Pancreas (tissue), 10 donors: ENCODE measurements at regions not wholly inside any gene's neighbourhood (a gene's known extent, or its start where the extent isn't known, plus 50 kb on each side); places are given as distances from the start of the nearest gene placed in this dataset.

Source experiments
- ATAC-seq, 4 donors: fragments of 200-7000 bp; cut with Tn5 transposase; one replicate each; pipeline versions ENCODE4 v1.8.0 to v1.9.1; 2020; ENCODE audit warnings: mild to moderate bottlenecking in 4 of 4, moderate library complexity in 4 of 4
- DNase-seq, 6 donors: peaks; one replicate each; pipeline ENCODE4 v3.0.0-alpha.2; 2020
- FAIRE-seq: peaks from 2 replicates; lab custom pipeline; 2012; peaks lifted over from hg19 to GRCh38; lab: Jason Lieb, UNC
- H3K27ac ChIP-seq, 4 donors: fragments of 200-600 bp; sonication (generic); 1 replicate in 3 of 4; 2 replicates in 1 of 4; pipeline versions ENCODE4 v1.5.0 to v1.8.0; 2020
- H3K27me3 ChIP-seq, 4 donors: fragments of 200-600 bp; one replicate each; pipeline ENCODE4 v1.8.0; 2021
- H3K36me3 ChIP-seq, 3 donors: fragments of 200-600 bp; sonication (generic) in 1 of 3; one replicate each; pipeline versions ENCODE4 v1.5.0 to v1.8.0; 2020 to 2021
- H3K4me1 ChIP-seq, 3 donors: fragments of 200-600 bp; one replicate each; pipeline ENCODE4 v1.8.0; 2021
- H3K4me3 ChIP-seq, 4 donors: fragments of 200-600 bp; sonication (generic) in 2 of 4; one replicate each; pipeline versions ENCODE4 v1.5.0 to v1.8.0; 2020 to 2021
- H3K9me3 ChIP-seq, 4 donors: fragments of 200-600 bp; one replicate each; pipeline ENCODE4 v1.8.0; 2021
- CTCF ChIP-seq, 4 donors: fragments of 200-600 bp; sonication (generic) in 3 of 4; IDR thresholded peaks; one replicate each; pipeline versions ENCODE4 v1.5.0 to v1.8.0; 2021; ENCODE audit warnings: antibody characterized with exemption in 4 of 4
- WGBS, 2 donors: extraction: QIAGEN DNeasy Blood & Tissue Kit; methylation state at CpG; one replicate each; pipeline ENCODE4 v1.1.7; 2013; 5-methylcytosine and 5-hydroxymethylcytosine counted together
- intact Hi-C, 3 donors: fragments of 100-400 bp; cut with DNase I; formaldehyde crosslinking; loops; one replicate each; pipeline versions ENCODE4 v1.11.1 to v1.14.2; 2022
- donor health status: healthy with polysubstance abuse.
- donor health status: DM: no; HTN: no; CAD: no; lungs with moderate emphysema.
- donor health status: DM: no; HTN: no; CAD: no.
- donor health status: control.
- donor health status: control.
- donor health status: Bipolar disorder and iron deficiency.
- donor health status: DM: yes; HTN: yes; CAD: no.
- donor health status: DM: no; HTN: no; CAD: no.
- donor health status: DM: no; HTN: no; CAD: no.
- donor health status: DM: yes; HTN: yes; CAD: no.

DNA sequence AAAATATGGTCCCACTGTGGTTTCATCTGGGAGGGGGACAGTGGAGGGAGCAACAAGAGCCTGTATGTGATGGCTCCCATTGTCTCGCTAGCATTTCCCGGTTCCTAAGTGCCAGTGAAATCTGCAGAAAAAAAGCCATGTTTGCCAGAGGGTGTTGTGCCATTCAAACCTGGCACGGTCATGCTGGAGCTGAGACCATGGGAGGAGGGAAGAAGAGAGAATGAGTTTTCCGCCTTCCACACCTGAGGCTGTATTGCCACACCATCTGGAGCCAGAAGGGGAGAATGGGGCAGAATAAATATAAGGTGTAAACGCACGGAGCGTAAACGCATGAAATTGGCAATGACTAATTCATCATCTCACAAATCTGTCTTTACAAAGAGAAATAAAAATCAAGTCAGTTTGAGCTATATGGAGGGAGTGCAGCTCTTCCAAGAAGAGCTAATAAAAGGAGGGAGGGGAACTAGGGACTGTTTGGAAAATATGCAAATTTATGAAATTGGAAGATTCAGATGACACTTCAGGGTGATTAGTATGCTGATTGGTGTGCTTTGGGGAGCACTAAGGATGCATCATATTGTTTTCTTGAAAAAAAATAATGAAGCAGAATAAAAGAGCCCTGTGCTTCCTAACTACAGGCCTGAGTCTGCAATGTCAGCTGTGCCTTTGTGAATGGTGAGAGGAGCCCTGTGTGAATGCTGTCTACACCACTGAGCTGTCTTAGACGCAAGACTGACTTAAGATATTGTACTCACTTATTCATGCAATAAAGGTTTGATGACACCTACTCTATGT, 237.9 kb downstream of the NSG2 start:
- no peaks in the 10 kb centered on the region for H3K36me3 ChIP-seq
- no peaks in the 10 kb centered on the region for H3K27me3 ChIP-seq
- H3K4me1 ChIP-seq: no peaks in the 10 kb centered on the region
- TF ChIP-seq CTCF (IDR thresholded peaks at IDR 0.05): no peak
- FAIRE-seq (no peak), DNase-seq (no peak), ATAC-seq (peak in 1 of 4 donors; percentile 44)
- intact Hi-C loops: no loop called here
- no peak overlapping the region for H3K4me3 ChIP-seq
- H3K27ac ChIP-seq: no peak overlapping the region
- no peaks in the 10 kb centered on the region for H3K9me3 ChIP-seq
- WGBS, 2 donors: 62 to 66% methylated on average over 9 of the region's 9 CpGs

GRCh38 chr5:174284873-174285272, 239.4 kb downstream of the NSG2 start:
- ATAC-seq (no peak), FAIRE-seq (no peak), DNase-seq (no peak)
- Histone ChIP-seq H3K27me3 (no peaks in the 10 kb centered on the region), H3K9me3 (no peaks in the 10 kb centered on the region), H3K36me3 (no peaks in the 10 kb centered on the region), H3K4me3 (no peak overlapping the region), H3K4me1 (no peaks in the 10 kb centered on the region), H3K27ac (no peak overlapping the region)
- TF ChIP-seq CTCF (IDR thresholded peaks at IDR 0.05): no peak
- intact Hi-C loops: no loop called here
- 40 to 47% methylated on average over 5 of the region's 5 CpGs for WGBS, 2 donors

DNA sequence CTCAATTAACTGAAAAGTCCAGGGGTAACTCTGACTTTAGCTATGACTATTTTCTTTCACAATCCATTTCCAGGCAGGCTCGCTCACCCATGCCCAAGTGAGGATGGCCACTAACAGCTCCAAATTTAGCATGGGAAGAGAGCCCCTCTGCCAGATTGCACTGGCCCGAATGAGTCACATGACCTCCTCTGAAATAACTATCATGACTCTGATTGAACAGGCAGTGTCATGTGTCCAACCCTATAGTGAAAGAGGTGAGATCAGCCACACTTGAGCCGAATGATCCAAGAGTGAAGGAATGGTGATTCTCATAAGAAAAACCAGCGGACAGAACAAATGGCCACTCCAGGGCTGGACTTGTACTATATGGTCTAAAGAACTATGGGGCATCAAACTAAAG, 242.3 kb downstream of the NSG2 start:
- FAIRE-seq (no peak), ATAC-seq (no peak), DNase-seq (no peak)
- Histone ChIP-seq H3K9me3 (no peaks in the 10 kb centered on the region), H3K36me3 (no peaks in the 10 kb centered on the region), H3K27ac (no peak overlapping the region), H3K4me3 (no peak overlapping the region), H3K27me3 (no peaks in the 10 kb centered on the region), H3K4me1 (no peaks in the 10 kb centered on the region)
- intact Hi-C loops: no loop called here
- WGBS, 2 donors: 72 to 88% methylated on average over 4 of the region's 4 CpGs
- TF ChIP-seq CTCF (IDR thresholded peaks at IDR 0.05): no peak

DNA sequence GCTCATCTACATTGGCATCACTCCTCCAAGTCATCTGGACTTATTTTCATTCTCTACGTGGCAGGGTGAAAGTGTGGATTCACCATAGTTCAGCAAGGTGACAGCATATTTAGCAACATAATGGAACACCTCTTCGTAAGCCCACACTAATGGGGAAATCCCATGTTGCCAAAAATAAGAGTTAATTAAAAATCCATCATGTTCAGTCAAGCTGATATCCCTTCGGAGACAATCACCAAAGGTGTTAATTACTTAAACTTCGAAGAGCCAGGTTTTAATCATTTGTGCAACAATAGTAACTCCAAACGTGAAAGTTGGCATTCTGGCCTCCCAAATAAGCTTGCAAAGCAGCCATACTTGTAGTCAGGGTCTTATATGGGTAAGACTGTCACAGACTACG, 242.9 kb downstream of the NSG2 start:
- Histone ChIP-seq H3K27me3 (no peaks in the 10 kb centered on the region), H3K36me3 (no peaks in the 10 kb centered on the region), H3K4me3 (no peak overlapping the region), H3K4me1 (no peaks in the 10 kb centered on the region), H3K27ac (no peak overlapping the region), H3K9me3 (no peaks in the 10 kb centered on the region)
- intact Hi-C loops: no loop called here
- FAIRE-seq (no peak), DNase-seq (no peak), ATAC-seq (no peak)
- 53 to 64% methylated on average over 6 of the region's 6 CpGs for WGBS, 2 donors
- no peak for TF ChIP-seq CTCF (IDR thresholded peaks at IDR 0.05)

- H3K36me3 ChIP-seq: no peaks in the 10 kb centered on the region
- no peak overlapping the region for H3K27ac ChIP-seq
- intact Hi-C loops: no loop called here
- WGBS, 2 donors: 56 to 61% methylated on average over 3 of the region's 3 CpGs
- TF ChIP-seq CTCF (IDR thresholded peaks at IDR 0.05): no peak
- H3K4me1 ChIP-seq: no peaks in the 10 kb centered on the region
- H3K4me3 ChIP-seq: no peak overlapping the region
- no peak for ATAC-seq
- H3K27me3 ChIP-seq: no peaks in the 10 kb centered on the region
- no peak for DNase-seq
- FAIRE-seq: no peak
- H3K9me3 ChIP-seq: no peaks in the 10 kb centered on the region
Measured at GRCh38 chr5:174291162-174291561, 245.7 kb downstream of the NSG2 start.
